ENCODE measurements at regions not wholly inside any gene's neighbourhood (a gene's known extent, or its start where the extent isn't known, plus 50 kb on each side); places are given as distances from the start of the nearest gene placed in this dataset.

- no peak overlapping the region for H3K4me3 ChIP-seq (replicated peaks in 1 of 3)
- no peak for TF ChIP-seq POLR2A (IDR thresholded peaks at IDR 0.05)
- no peak for DNase-seq
- H3K36me3 ChIP-seq = no peaks in the 10 kb centered on the region
- H3K27me3 ChIP-seq = no peaks in the 10 kb centered on the region
- H3K27ac ChIP-seq = no peak overlapping the region
- no peaks in the 10 kb centered on the region for H3K4me1 ChIP-seq
- WGBS, 2 donors = 67 to 75% methylated on average over 4 of the region's 4 CpGs
- intact Hi-C loops (cut with DNase I) = no loop called here
- H3K9me3 ChIP-seq = no peaks in the 10 kb centered on the region
These were observed 76.6 kb upstream of the NAV3 start for GRCh38 chr12:77754086-77754485.

GRCh38 chr12:77751939-77752338, 78.8 kb upstream of the NAV3 start:
- 49 to 78% methylated on average over 2 of the region's 2 CpGs for WGBS, 2 donors
- TF ChIP-seq POLR2A (IDR thresholded peaks at IDR 0.05) = no peak
- no peak for TF ChIP-seq CTCF (IDR thresholded peaks at IDR 0.05)
- H3K27me3 ChIP-seq = no peaks in the 10 kb centered on the region

DNA sequence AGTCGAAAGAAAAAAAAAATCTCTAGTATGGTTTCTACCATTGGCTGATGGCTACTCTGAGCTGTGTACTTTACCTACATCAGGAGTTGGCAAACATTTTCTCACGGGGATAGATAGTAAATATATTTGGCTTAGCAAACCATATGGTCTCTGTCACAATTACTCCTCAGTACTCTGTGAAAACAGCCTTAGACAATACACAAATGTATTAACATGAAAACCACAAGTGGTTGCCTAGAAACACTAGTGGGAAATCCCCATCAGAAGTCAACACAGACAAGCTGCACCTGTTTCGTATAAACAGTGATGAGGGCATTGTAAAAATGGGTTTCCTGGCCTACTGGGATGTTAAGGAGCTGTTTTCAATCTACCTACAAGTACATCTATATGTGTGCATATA, 84.6 kb upstream of the NAV3 start:
- intact Hi-C loops (cut with DNase I) = no loop called here
- no peaks in the 10 kb centered on the region for H3K9me3 ChIP-seq

More at GRCh38 chr12:77751939-77752338, 78.8 kb upstream of the NAV3 start:
- Histone ChIP-seq H3K9me3 (no peaks in the 10 kb centered on the region), H3K27ac (no peak overlapping the region), H3K4me3 (replicated peaks in 1 of 3) (no peak overlapping the region), H3K36me3 (no peaks in the 10 kb centered on the region), H3K4me1 (no peaks in the 10 kb centered on the region)
- intact Hi-C loops (cut with DNase I) = no loop called here
- DNase-seq = no peak

GRCh38 chr12:77745624-77746023, 85.1 kb upstream of the NAV3 start:
- H3K4me1 ChIP-seq = no peaks in the 10 kb centered on the region
- WGBS, 2 donors = 29 to 52% methylated on average over 1 of the region's 1 CpG
- TF ChIP-seq POLR2A (IDR thresholded peaks at IDR 0.05) (no peak), CTCF (IDR thresholded peaks at IDR 0.05) (no peak)

More for the DNA sequence above, 84.6 kb upstream of the NAV3 start:
- Histone ChIP-seq H3K4me3 (replicated peaks in 1 of 3) (no peak overlapping the region), H3K36me3 (no peaks in the 10 kb centered on the region), H3K27me3 (no peaks in the 10 kb centered on the region), H3K27ac (no peak overlapping the region), H3K4me1 (no peaks in the 10 kb centered on the region)
- TF ChIP-seq POLR2A (IDR thresholded peaks at IDR 0.05) = no peak
- TF ChIP-seq CTCF (IDR thresholded peaks at IDR 0.05) = no peak
- DNase-seq = no peak
- WGBS, 2 donors = 64 to 69% methylated on average over 3 of the region's 3 CpGs

GRCh38 chr12:77742631-77743030, 88.1 kb upstream of the NAV3 start:
- Histone ChIP-seq H3K27ac (no peak overlapping the region), H3K27me3 (no peaks in the 10 kb centered on the region), H3K9me3 (no peaks in the 10 kb centered on the region), H3K36me3 (no peaks in the 10 kb centered on the region), H3K4me1 (no peaks in the 10 kb centered on the region), H3K4me3 (replicated peaks in 1 of 3) (no peak overlapping the region)
- 78 to 89% methylated on average over 1 of the region's 1 CpG for WGBS, 2 donors
- intact Hi-C loops (cut with DNase I) = no loop called here
- TF ChIP-seq POLR2A (IDR thresholded peaks at IDR 0.05) = no peak
- DNase-seq = no peak

More at GRCh38 chr12:77745624-77746023, 85.1 kb upstream of the NAV3 start:
- intact Hi-C loops (cut with DNase I) = no loop called here
- Histone ChIP-seq H3K27ac (no peak overlapping the region), H3K36me3 (no peaks in the 10 kb centered on the region), H3K4me3 (replicated peaks in 1 of 3) (no peak overlapping the region), H3K27me3 (no peaks in the 10 kb centered on the region), H3K9me3 (no peaks in the 10 kb centered on the region)
- DNase-seq = no peak

GRCh38 chr12:77741974-77742517, 88.6 kb upstream of the NAV3 start:
- Histone ChIP-seq H3K27me3 (no peaks in the 10 kb centered on the region), H3K4me3 (replicated peaks in 1 of 3) (no peak overlapping the region), H3K9me3 (no peaks in the 10 kb centered on the region), H3K4me1 (no peaks in the 10 kb centered on the region), H3K27ac (no peak overlapping the region), H3K36me3 (no peaks in the 10 kb centered on the region)
- TF ChIP-seq POLR2A (IDR thresholded peaks at IDR 0.05) (no peak), CTCF (IDR thresholded peaks at IDR 0.05) (no peak)
- WGBS, 2 donors = 90 to 92% methylated on average over 1 of the region's 1 CpG
- no peak for DNase-seq
- intact Hi-C loops (cut with DNase I) = no loop called here

Data from thyroid gland (tissue), 4 donors.